H1 (cell line): ENCODE measurements at regions not wholly inside any gene's neighbourhood (a gene's known extent, or its start where the extent isn't known, plus 50 kb on each side); places are given as distances from the start of the nearest gene placed in this dataset.

Source experiments
- ATF2 ChIP-seq: IDR thresholded peaks from 2 replicates; pipeline ENCODE4 v1.6.1; 2012; ENCODE audit warnings: low read length, inconsistent platforms
- BCL11A ChIP-seq, 2 experiments: IDR thresholded peaks; one replicate each; pipeline ENCODE4 v1.6.1; 2011; ENCODE audit warnings: low read depth in 2 of 2, low read length in 2 of 2, mild to moderate bottlenecking in 2 of 2
- CHD1 ChIP-seq: IDR thresholded peaks from 2 replicates; pipeline ENCODE4 v1.6.1; 2012; ENCODE audit warnings: low read depth, low read length, improper control_type of control experiment
- CHD7 ChIP-seq: fragments of 300-600 bp; sonication (generic); IDR thresholded peaks from 2 replicates; pipeline ENCODE4 v1.7.1; 2012; ENCODE audit warnings: low read length, moderate library complexity, mild to moderate bottlenecking, inconsistent platforms; ENCODE audit not compliant: insufficient replicate concordance
- CREB1 ChIP-seq: IDR thresholded peaks from 2 replicates; pipeline ENCODE4 v1.6.1; 2012; ENCODE audit warnings: inconsistent platforms
- CTCF ChIP-seq, 3 experiments: IDR thresholded peaks; 1 replicate in 2 of 3; 2 replicates in 1 of 3; pipeline versions ENCODE4 v1.5.1 to v1.6.1; 2011; ENCODE audit warnings: low read length in 3 of 3, mild to moderate bottlenecking in 3 of 3, inconsistent platforms in 2 of 3, low read depth in 1 of 3, moderate library complexity in 1 of 3; ENCODE audit not compliant: insufficient read depth in 1 of 3; ENCODE audit errors: control extremely low read depth in 1 of 3
- HDAC2 ChIP-seq, 2 experiments: fragments of 300-600 bp in 1 of 2; sonication (generic) in 1 of 2; IDR thresholded peaks; 2 replicates each; pipeline ENCODE4 v1.6.1; 2011 to 2012; ENCODE audit warnings: low read depth in 2 of 2, low read length in 2 of 2, mild to moderate bottlenecking in 2 of 2, moderate library complexity in 2 of 2, borderline replicate concordance in 1 of 2, inconsistent platforms in 1 of 2
- SP1 ChIP-seq: IDR thresholded peaks from 2 replicates; pipeline ENCODE4 v1.6.1; 2011; ENCODE audit warnings: low read depth, low read length

- TF ChIP-seq CHD7 (no peak), CREB1 (no peak), CHD1 (no peak), CTCF (IDR thresholded peaks at IDR 0.05; ENCODE audit: control extremely low read depth in 1 of 3, insufficient read depth in 1 of 3, low read depth in 1 of 3, low read length in 3 of 3) (peak in 1 of 3 experiments; percentile 10; a peak in 1 of 4 replicates), BCL11A (IDR thresholded peaks at IDR 0.05; ENCODE audit: low read depth in 2 of 2, low read length in 2 of 2) (no peak), SP1 (no peak), ATF2 (no peak), HDAC2 (IDR thresholded peaks at IDR 0.05; ENCODE audit: borderline replicate concordance in 1 of 2, low read depth in 2 of 2, low read length in 2 of 2) (no peak)
Measured at GRCh38 chr14:92254786-92255185, 68.2 kb upstream of the SLC24A4 start (continued).
